ENCODE measurements at regions not wholly inside any gene's neighbourhood (a gene's known extent, or its start where the extent isn't known, plus 50 kb on each side); places are given as distances from the start of the nearest gene placed in this dataset.

DNA sequence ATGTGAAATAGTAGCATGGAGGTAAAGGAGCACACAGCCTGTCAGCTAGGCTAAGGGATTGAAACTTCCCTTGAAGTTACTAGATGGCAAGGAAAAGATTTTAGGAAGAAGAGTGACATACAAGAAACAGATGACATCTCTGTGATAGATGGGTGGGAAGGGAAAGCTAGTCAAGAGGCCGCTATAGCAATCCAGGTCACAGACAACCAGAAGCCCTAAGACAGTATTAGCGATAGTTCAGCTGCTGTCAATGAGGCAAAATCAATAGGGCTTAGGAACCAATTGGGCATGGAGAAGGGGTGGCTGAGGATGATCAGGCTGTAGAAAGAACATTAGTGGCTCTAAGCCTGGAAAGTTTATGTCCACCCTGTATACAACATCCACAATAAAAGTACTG, 111.1 kb downstream of the GLUL start:
- no peaks in the 10 kb centered on the region for H3K36me3 Mint-ChIP-seq (ENCODE audit: insufficient read depth in 1 of 3, low read depth in 3 of 3)
- Histone ChIP-seq H3K18ac (ENCODE audit: insufficient read length, low read depth, low read length) (no peak overlapping the region), H3K9ac (ENCODE audit: extremely low read depth, insufficient read length, low read length) (no peak overlapping the region), H2BK20ac (ENCODE audit: low read depth, low read length, poor library complexity, severe bottlenecking) (peak overlapping the region; percentile 14), H3K4me2 (ENCODE audit: insufficient read depth, insufficient read length, low read length) (no peak overlapping the region), H3K4ac (ENCODE audit: low read depth, low read length) (no peak overlapping the region), H2BK5ac (ENCODE audit: insufficient read length, low read length) (no peak overlapping the region), H3K9me3 (ENCODE audit: control insufficient read depth, low read depth, low read length) (no peaks in the 10 kb centered on the region), H4K5ac (ENCODE audit: insufficient read length, low read depth, low read length) (no peak overlapping the region), H2BK120ac (ENCODE audit: low read depth, low read length, poor library complexity, severe bottlenecking) (no peak overlapping the region), H3K4me1 (ENCODE audit: insufficient read depth, low read length) (peaks cover 2% of the 10 kb centered on the region), H3K23ac (ENCODE audit: insufficient read length, low read depth, low read length) (no peak overlapping the region), H4K20me1 (ENCODE audit: control insufficient read depth, insufficient read depth, insufficient read length) (no peaks in the 10 kb centered on the region), H3K23me2 (ENCODE audit: insufficient read length, low read depth, low read length, poor library complexity, severe bottlenecking) (no peaks in the 10 kb centered on the region), H3T11ph (ENCODE audit: low read length) (no peak overlapping the region), H3K14ac (ENCODE audit: insufficient read depth, low read length) (no peak overlapping the region), H3K27ac (ENCODE audit: insufficient read length, low read depth, low read length) (no peak overlapping the region), H3K79me2 (ENCODE audit: insufficient read depth, low read length) (no peaks in the 10 kb centered on the region), H4K91ac (ENCODE audit: insufficient read length, low read depth, low read length) (no peak overlapping the region), H2BK15ac (ENCODE audit: low read depth, low read length) (no peak overlapping the region), H3K79me1 (ENCODE audit: insufficient read depth, low read depth, low read length, poor library complexity, severe bottlenecking) (no peaks in the 10 kb centered on the region), H2AK5ac (ENCODE audit: insufficient read length, low read length) (no peak overlapping the region), H2BK12ac (ENCODE audit: insufficient read length, low read depth, low read length) (no peak overlapping the region), H3K27me3 (ENCODE audit: insufficient read depth, low read length) (no peaks in the 10 kb centered on the region), H3K56ac (ENCODE audit: insufficient read length, low read depth, low read length) (no peak overlapping the region), H2AFZ (ENCODE audit: low read length) (no peak overlapping the region), H4K8ac (replicated peaks; ENCODE audit: insufficient read length, low read depth, low read length) (no peak overlapping the region)
- no peaks in the 10 kb centered on the region for H3K9me3 Mint-ChIP-seq
- H3K4me3 Mint-ChIP-seq: no peak overlapping the region
- no peak overlapping the region for H3K27ac Mint-ChIP-seq
- no CpG with 5 or more reads among the region's 2 CpGs for WGBS (ENCODE audit: extremely low coverage, insufficient read length, low lambda C conversion rate)
- peaks cover 0 to 5% of the 10 kb centered on the region in 2 experiments; a peak in 2 of 4 replicates for H3K4me1 Mint-ChIP-seq
- TF ChIP-seq, protein P1, sequence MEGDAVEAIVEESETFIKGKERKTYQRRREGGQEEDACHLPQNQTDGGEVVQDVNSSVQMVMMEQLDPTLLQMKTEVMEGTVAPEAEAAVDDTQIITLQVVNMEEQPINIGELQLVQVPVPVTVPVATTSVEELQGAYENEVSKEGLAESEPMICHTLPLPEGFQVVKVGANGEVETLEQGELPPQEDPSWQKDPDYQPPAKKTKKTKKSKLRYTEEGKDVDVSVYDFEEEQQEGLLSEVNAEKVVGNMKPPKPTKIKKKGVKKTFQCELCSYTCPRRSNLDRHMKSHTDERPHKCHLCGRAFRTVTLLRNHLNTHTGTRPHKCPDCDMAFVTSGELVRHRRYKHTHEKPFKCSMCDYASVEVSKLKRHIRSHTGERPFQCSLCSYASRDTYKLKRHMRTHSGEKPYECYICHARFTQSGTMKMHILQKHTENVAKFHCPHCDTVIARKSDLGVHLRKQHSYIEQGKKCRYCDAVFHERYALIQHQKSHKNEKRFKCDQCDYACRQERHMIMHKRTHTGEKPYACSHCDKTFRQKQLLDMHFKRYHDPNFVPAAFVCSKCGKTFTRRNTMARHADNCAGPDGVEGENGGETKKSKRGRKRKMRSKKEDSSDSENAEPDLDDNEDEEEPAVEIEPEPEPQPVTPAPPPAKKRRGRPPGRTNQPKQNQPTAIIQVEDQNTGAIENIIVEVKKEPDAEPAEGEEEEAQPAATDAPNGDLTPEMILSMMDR (conservative IDR thresholded peaks at IDR 0.05): no peak
- DNase-seq: no peak
- H3K27me3 Mint-ChIP-seq (ENCODE audit: low read depth): no peaks in the 10 kb centered on the region

Data from H9 (cell line).